ENCODE measurements at regions not wholly inside any gene's neighbourhood (a gene's known extent, or its start where the extent isn't known, plus 50 kb on each side); places are given as distances from the start of the nearest gene placed in this dataset.
"Not testable (repeated sequence)": the region's sequence is repeated elsewhere in the genome, so short reads cannot be mapped to it uniquely, and the experiment has no call there.

DNA sequence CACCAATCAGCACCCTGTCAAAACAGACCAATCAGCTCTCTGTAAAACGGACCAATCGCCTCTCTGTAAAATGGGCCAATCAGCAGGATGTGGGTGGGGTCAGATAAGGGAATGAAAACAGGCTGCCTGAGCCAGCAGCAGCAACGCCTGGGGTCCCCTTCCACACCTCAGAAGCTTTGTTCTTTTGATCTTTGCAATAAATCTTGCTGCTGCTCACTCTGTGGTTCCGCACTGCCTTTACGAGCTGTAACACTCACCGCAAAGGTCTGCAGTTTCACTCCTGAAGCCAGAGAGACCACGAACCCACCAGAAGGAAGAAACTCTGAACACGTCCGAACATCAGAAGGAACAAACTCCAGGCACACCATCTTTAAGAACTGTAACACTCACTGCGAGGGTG, 251.4 kb downstream of the ZIC4 start:
- not testable (repeated sequence) for DNase-seq (ENCODE audit: low spot score)

DNA sequence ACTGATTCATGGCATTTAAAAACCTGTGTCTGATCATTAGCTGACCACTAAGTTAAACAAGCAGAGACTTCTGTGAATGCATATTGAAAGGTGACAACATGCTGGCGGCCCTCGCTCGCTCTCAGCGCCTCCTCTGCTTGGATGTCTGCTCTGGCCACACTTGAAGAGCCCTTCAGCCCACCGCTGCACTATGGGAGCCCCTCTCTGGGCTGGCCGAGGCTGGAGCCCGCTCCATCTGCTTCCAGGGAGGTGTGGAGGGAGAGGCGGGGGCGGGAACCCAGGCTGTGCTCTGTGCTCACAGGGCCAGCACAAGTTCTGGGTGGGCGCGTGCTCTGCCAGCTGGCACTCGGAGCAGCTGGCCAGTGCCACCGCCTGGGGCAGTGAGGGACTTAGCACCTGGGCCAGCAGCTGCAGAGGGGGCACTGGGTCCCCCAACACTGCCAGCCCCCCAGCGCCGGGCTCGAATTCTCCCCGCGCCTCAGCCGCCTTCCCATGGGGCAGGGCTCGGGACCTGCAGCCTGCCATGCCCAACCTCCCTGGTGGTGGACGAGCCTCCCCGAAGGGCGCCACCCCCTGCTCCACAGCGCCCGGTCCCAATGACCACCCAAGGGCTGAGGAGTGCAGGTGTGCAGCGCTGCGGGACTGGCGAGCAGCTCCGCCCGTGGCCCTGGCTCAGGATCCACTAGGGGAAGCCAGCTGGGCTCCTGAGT, 252.4 kb downstream of the ZIC4 start:
- DNase-seq (ENCODE audit: low spot score), result no peak

DNA sequence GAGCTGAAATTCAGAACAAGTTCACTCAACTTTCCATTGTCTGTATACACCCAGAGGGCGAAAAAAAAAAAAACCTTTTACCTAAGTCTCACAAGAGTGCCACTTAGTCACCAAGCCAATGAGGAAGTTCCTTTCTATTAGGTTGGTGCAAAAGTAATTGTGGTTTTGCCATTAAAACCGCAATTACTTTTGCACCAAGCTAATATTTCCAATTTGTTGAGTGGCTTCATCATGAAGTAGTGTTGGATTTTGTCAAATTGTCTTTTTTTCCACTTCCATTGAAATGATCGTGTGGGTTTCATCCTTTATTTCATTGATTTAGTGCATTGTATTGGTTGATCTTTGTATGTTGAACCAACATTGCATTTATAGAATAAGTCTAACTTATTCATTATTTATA, 253.9 kb downstream of the ZIC4 start:
- DNase-seq (ENCODE audit: low spot score), result no peak

GRCh38 chr3:147141516-147142288, 264.6 kb downstream of the ZIC4 start:
- DNase-seq (ENCODE audit: low spot score), result no peak

GRCh38 chr3:147139341-147139740, 267.0 kb downstream of the ZIC4 start:
- no peak for DNase-seq (ENCODE audit: low spot score)

- DNase-seq (ENCODE audit: low spot score), result no peak
Observed at GRCh38 chr3:147132168-147132567, 274.2 kb downstream of the ZIC4 start.

- no peak for DNase-seq (ENCODE audit: low spot score)
Observed at GRCh38 chr3:147130461-147130860, 275.9 kb downstream of the ZIC4 start.

- no peak for DNase-seq (ENCODE audit: low spot score)
Observed at GRCh38 chr3:147129665-147130064, 276.7 kb downstream of the ZIC4 start.

DNA sequence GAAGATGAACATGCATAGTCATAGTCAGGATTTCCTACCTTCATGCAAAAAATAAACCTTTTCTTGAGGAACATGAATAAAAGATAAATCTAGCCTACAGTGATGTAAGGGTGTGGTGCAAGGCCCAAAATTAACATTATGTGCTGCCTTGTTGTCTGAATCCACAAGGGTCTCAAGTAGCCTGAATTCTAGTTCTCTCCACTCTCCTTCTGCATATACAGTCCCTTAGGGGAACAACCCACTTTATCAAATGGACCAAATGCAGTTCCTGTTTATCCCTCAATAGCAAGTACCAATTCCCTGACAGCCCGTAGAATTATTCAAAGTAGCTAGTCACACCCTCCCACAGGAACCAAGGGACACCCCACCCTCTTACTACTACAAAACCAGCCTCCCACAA, 284.0 kb downstream of the ZIC4 start:
- no peak for DNase-seq (ENCODE audit: low spot score)

GRCh38 chr3:147119989-147120388, 286.4 kb downstream of the ZIC4 start:
- no peak for DNase-seq (ENCODE audit: low spot score)

DNA sequence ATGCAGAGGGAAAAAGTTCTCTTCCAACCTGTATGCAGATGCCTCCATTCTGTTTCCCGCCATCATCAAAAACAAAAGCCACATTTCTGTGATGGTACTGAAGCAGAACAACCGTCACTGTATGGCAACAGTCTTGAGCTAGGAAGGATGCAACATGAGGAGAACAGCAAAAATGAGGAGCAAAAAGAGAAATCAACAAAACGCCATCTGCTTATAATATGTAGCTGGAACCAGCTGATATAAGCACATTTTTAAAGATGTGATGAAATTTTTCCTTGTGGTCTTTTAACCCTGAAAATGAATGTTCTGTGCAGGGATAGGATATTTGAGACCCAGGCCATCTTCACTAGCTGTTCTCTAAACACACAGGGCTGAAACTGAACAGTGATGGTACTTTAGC, 287.0 kb downstream of the ZIC4 start:
- no peak for DNase-seq (ENCODE audit: low spot score)

GRCh38 chr3:147118611-147119010, 287.7 kb downstream of the ZIC4 start:
- DNase-seq (ENCODE audit: low spot score), result no peak

DNA sequence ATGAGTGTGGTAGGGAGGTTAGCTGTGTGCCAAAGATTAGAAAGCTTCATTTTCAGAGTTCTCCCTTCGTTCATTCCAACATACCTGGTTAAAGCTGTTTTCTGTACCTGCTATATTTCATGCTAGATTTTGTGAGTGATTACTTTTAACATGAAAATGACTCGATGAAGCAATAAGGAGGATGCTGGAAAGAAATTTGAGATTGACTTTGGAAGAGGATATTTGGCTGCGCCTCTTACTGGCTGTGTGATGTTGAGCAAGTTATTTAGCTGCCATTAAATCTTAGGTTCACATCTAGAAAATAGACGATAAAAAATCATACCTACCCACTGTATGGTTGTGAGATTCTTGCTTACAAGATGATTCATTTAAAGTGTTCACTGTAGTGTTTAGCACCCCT, 288.7 kb downstream of the ZIC4 start:
- no peak for DNase-seq (ENCODE audit: low spot score)

GRCh38 chr3:147113293-147114044, 292.9 kb downstream of the ZIC4 start:
- DNase-seq (ENCODE audit: low spot score), result no peak

GRCh38 chr3:147099076-147099475, 307.3 kb downstream of the ZIC4 start:
- DNase-seq (ENCODE audit: low spot score), result no peak

DNA sequence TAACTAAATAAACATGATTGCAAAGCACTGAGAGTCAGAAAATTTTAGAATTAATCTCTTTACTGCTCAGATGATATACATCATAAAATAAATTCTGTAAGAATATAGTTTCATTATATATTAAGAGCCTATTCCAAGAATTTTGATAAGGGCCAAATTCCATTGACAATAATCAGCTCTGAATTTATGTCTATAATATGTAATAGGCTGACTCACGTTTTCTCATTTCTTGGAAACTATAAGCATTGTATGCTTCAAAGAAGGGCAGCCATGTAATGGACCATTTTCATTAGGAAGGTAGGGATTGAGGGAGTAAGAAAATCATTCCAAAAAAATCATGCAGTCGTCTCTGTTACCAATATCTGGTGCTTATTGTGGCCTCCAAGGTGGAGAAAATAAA, 315.9 kb downstream of the ZIC4 start:
- no peak for DNase-seq (ENCODE audit: low spot score)

DNA sequence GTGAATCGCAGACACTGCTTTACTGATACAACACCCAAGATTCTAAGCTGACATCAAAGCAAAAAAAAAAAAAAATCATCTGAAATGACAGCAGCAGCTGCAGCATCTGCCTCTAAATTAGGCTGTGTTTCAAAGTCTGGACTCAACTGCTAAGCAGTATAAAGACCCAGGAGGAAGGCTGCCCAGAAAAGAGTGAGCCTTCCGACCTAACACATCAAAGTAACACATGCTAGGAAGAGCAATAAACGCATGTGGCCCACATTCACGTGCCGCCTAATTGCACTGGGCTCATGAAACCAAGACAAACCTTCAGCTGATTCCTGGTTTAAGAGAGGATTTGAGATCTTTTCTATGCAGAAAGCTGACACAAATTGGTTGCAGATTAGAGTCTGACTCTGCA, 317.1 kb downstream of the ZIC4 start:
- no peak for DNase-seq (ENCODE audit: low spot score)

GRCh38 chr3:147059500-147059899, 346.8 kb downstream of the ZIC4 start:
- DNase-seq (ENCODE audit: low spot score), result not testable (repeated sequence)

DNA sequence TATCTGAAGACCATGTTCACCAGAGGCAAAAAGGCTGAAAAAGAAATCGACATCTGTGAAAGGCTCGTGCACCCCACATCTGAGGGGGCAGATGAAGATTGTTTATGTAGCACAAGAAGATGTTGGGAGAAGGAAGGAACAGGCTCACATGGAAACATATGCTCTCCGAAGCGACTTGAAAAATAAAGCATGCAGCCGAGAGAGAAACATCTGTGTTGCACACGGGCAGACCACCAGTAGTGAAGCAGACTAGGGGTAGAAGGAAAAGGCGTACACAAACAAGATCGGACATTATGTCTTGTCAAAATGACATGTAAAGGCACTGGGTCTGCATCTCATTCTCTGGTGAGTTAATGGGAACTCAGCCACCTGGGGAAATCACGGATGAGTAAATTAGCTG, 356.5 kb downstream of the ZIC4 start:
- DNase-seq (ENCODE audit: low spot score), result no peak

DNA sequence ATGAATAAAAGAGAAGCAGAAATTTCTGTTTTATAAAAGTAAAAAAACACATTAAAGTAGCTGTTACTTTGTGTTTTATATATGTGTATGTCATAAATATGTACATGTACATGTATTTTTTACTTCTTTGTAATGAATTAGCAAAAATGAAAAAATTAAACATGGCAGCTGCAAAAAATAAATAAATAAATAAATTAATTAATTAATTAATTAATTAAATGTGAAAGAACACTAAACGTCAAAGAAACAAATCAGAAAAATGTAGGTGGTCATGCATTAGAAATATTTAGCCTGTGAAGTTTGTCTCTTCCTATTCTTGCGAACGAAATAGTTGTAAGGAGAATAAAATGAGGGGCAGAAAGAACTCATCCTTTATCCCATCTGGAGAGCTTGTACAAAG, 357.0 kb downstream of the ZIC4 start:
- no peak for DNase-seq (ENCODE audit: low spot score)

DNA sequence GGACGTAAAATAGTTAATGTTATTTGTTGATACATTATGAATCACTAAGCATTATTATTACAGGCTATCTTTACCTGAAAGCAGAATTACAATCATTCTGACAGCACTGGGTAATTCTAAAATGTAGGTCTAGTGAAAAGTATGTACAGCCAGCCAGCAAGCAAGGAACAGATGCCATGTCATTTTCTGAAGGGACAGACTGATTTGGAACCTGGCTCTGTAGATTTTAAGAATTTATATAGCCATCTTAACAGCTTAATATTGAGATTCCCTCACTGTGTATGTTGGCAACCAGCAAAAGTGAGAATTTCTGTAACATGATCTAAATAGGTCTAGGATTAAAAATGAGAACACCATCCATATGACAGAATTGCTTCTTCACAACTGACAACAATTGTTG, 359.4 kb downstream of the ZIC4 start:
- no peak for DNase-seq (ENCODE audit: low spot score)

- no peak for DNase-seq (ENCODE audit: low spot score)
Observed at GRCh38 chr3:147038481-147038880, 367.9 kb downstream of the ZIC4 start.

DNA sequence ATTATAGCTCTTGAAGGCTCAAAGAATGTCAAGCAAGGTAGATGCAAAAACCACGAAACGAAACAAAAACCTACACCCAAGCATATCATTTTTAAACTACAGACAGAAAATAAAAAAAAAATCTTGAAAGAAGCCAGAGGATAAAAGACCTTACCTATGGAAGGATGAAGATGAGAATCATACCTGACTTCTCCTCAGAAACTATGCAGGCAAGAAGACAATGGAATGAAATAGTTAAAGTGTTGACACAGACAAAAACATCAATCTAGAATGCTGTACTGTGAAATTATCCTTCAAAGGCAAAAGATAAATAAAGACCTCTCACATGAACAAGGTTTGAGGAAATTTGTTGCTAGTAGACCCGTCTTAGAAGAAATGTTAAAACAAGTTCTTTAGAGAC, 372.0 kb downstream of the ZIC4 start:
- DNase-seq (ENCODE audit: low spot score), result no peak
